ENCODE measurements at regions not wholly inside any gene's neighbourhood (a gene's known extent, or its start where the extent isn't known, plus 50 kb on each side); places are given as distances from the start of the nearest gene placed in this dataset.
"Not testable (repeated sequence)": the region's sequence is repeated elsewhere in the genome, so short reads cannot be mapped to it uniquely, and the experiment has no call there.

- no peak overlapping the region for H3K4me3 ChIP-seq (replicated peaks in 1 of 2; ENCODE audit: low read depth in 2 of 2, low read length in 2 of 2)
- no peak for DNase-seq (ENCODE audit: low read depth in 2 of 2)
- no peak for TF ChIP-seq CTCF (IDR thresholded peaks at IDR 0.05; ENCODE audit: low read depth, low read length)
Observed at GRCh38 chr2:209269024-209269423, 154.8 kb upstream of the MAP2 start.

GRCh38 chr2:209276000-209276399 is 147.8 kb upstream of the MAP2 start:
- DNase-seq (ENCODE audit: low read depth in 2 of 2), result no peak
- no peak overlapping the region for H3K4me3 ChIP-seq (replicated peaks in 1 of 2; ENCODE audit: low read depth in 2 of 2, low read length in 2 of 2)
- TF ChIP-seq CTCF (IDR thresholded peaks at IDR 0.05; ENCODE audit: low read depth, low read length), result no peak

GRCh38 chr2:209277444-209277843 is 146.4 kb upstream of the MAP2 start:
- no peak overlapping the region for H3K4me3 ChIP-seq (replicated peaks in 1 of 2; ENCODE audit: low read depth in 2 of 2, low read length in 2 of 2)
- DNase-seq (ENCODE audit: low read depth in 2 of 2), result no peak
- TF ChIP-seq CTCF (IDR thresholded peaks at IDR 0.05; ENCODE audit: low read depth, low read length), result no peak

- no peak overlapping the region for H3K4me3 ChIP-seq (replicated peaks in 1 of 2; ENCODE audit: low read depth in 2 of 2, low read length in 2 of 2)
- TF ChIP-seq CTCF (IDR thresholded peaks at IDR 0.05; ENCODE audit: low read depth, low read length), result no peak
- no peak for DNase-seq (ENCODE audit: low read depth in 2 of 2)
Observed at GRCh38 chr2:209298601-209299000, 125.2 kb upstream of the MAP2 start.

- H3K4me3 ChIP-seq (replicated peaks in 1 of 2; ENCODE audit: low read depth in 2 of 2, low read length in 2 of 2); DNase-seq (ENCODE audit: low read depth in 2 of 2): not testable (repeated sequence)
Observed at GRCh38 chr2:209299478-209299877, 124.4 kb upstream of the MAP2 start.

GRCh38 chr2:209300766-209301165 is 123.1 kb upstream of the MAP2 start:
- not testable (repeated sequence) for H3K4me3 ChIP-seq (replicated peaks in 1 of 2; ENCODE audit: low read depth in 2 of 2, low read length in 2 of 2); DNase-seq (ENCODE audit: low read depth in 2 of 2)

GRCh38 chr2:209305026-209305425 is 118.8 kb upstream of the MAP2 start:
- no peak overlapping the region for H3K4me3 ChIP-seq (replicated peaks in 1 of 2; ENCODE audit: low read depth in 2 of 2, low read length in 2 of 2)
- no peak for TF ChIP-seq CTCF (IDR thresholded peaks at IDR 0.05; ENCODE audit: low read depth, low read length)
- no peak for DNase-seq (ENCODE audit: low read depth in 2 of 2)

- H3K4me3 ChIP-seq (replicated peaks in 1 of 2; ENCODE audit: low read depth in 2 of 2, low read length in 2 of 2), result no peak overlapping the region
- TF ChIP-seq CTCF (IDR thresholded peaks at IDR 0.05; ENCODE audit: low read depth, low read length), result no peak
- DNase-seq (ENCODE audit: low read depth in 2 of 2), result no peak
Observed at GRCh38 chr2:209305746-209306196, 118.1 kb upstream of the MAP2 start.
